ENCODE measurements at regions not wholly inside any gene's neighbourhood (a gene's known extent, or its start where the extent isn't known, plus 50 kb on each side); places are given as distances from the start of the nearest gene placed in this dataset.

DNA sequence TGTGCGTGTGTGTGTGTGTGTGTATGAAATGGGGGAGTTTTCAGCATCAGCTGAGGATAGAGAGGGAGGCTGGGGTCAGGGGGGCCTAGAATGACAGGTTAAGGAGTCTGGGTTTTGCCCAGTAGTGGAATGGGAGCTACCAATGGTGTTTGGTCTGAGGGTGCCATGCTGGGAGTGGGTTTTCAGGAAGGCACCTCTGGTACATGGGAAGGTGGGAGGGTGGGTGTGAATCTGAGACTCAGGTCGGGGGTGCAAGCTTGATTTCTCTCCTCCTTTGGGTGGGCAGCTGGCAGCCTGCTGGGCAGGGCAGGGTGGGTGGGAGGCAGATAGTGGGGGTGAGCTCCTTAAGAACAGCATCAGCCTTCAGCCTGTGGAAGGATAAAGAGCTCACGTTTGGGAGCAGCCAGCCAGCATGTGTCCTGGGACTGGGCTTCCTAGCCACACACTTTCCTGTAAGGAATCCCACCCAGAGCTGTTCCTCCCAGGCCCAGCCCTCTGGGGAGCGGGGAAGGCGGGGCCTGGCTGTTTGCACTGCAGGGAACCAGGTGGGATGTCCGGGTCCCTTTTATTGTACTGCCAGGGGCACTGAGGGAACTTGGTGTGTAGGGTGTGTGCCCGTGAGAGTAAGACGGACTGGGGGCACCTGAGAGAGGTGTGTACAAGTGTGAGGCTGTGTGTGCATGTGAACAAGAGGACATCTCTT is 152.8 kb downstream of the FOXD2 start:
- Histone ChIP-seq H3K79me1 (ENCODE audit: low read depth, low read length) (no peaks in the 10 kb centered on the region), H3K4ac (replicated peaks; ENCODE audit: insufficient read length, low read depth, low read length) (no peak overlapping the region), H3K23me2 (ENCODE audit: low read depth, low read length) (peaks cover 11% of the 10 kb centered on the region; the same call in 1 of the 2 replicates), H4K20me1 (replicated peaks in 1 of 2; ENCODE audit: control insufficient read depth in 1 of 2, insufficient read depth in 2 of 2, low read length in 2 of 2) (peaks cover 0 to 8% of the 10 kb centered on the region in 2 experiments), H3K4me2 (ENCODE audit: insufficient read depth in 1 of 2, low read depth in 2 of 2, low read length in 2 of 2) (no peak overlapping the region; a peak in 1 of 4 replicates), H4K5ac (ENCODE audit: insufficient read length, low read depth, low read length) (no peak overlapping the region), H2BK12ac (ENCODE audit: low read depth, low read length) (peak overlapping the region; percentile 97; the same call in 1 of the 2 replicates), H4K91ac (replicated peaks; ENCODE audit: insufficient read length, low read length) (no peak overlapping the region), H2BK15ac (ENCODE audit: low read length) (peak overlapping the region; percentile 34; the same call in 1 of the 2 replicates), H3K79me2 (ENCODE audit: control insufficient read depth in 1 of 2, insufficient read depth in 2 of 2, low read length in 2 of 2) (no peaks in the 10 kb centered on the region), H2AFZ (ENCODE audit: low read length) (no peak overlapping the region), H3K9me3 (ENCODE audit: insufficient read depth in 2 of 2, low read depth in 1 of 2, low read length in 1 of 2) (no peaks in the 10 kb centered on the region), H3K56ac (replicated peaks; ENCODE audit: insufficient read length, low read depth, low read length) (no peak overlapping the region), H2BK5ac (ENCODE audit: low read depth, low read length) (no peak overlapping the region), H2BK20ac (ENCODE audit: low read length) (no peak overlapping the region), H3K14ac (ENCODE audit: insufficient read length) (no peak overlapping the region), H3K4me3 (ENCODE audit: extremely low read depth in 1 of 4, insufficient read depth in 2 of 4, low read depth in 3 of 4, low read length in 4 of 4) (no peak overlapping the region), H3K4me1 (replicated peaks in 1 of 4; ENCODE audit: control insufficient read depth in 3 of 4, insufficient read depth in 4 of 4, low read length in 3 of 4) (peaks cover 0 to 5% (median 3%) of the 10 kb centered on the region in 4 experiments; a peak in 3 of 7 replicates), H2AK5ac (ENCODE audit: low read depth, low read length) (peak overlapping the region; percentile 99; the same call in 1 of the 2 replicates), H3K27me3 (replicated peaks in 1 of 4; ENCODE audit: control insufficient read depth in 3 of 4, extremely low read depth in 1 of 4, insufficient read depth in 3 of 4, low read length in 3 of 4) (peaks cover 20 to 41% (median 31%) of the 10 kb centered on the region in 4 experiments), H3K18ac (ENCODE audit: extremely low read depth, low read length) (no peak overlapping the region), H3K9ac (replicated peaks in 1 of 4; ENCODE audit: extremely low read depth in 1 of 4, low read depth in 3 of 4, low read length in 3 of 4) (no peak overlapping the region), H2BK120ac (replicated peaks; ENCODE audit: low read depth, low read length) (no peak overlapping the region), H3K23ac (ENCODE audit: insufficient read length) (no peak overlapping the region), H4K8ac (ENCODE audit: extremely low read depth, insufficient read depth, low read length) (no peak overlapping the region), H3K36me3 (ENCODE audit: control insufficient read depth in 2 of 4, insufficient read depth in 4 of 4, low read length in 3 of 4) (no peaks in the 10 kb centered on the region; a peak in 1 of 8 replicates), H3K27ac (ENCODE audit: low read depth, low read length) (no peak overlapping the region)
- no peak for FAIRE-seq
- ChIA-PET POLR2A (ENCODE audit: partially characterized antibody) (no interaction called here), CTCF (ENCODE audit: partially characterized antibody) (interaction anchor here (0.6 to 2.0 kb wide), 11 partner anchors 10 to 178 kb away, joined by 3 to 8 read pairs (median 4); no protein-coding TSS in a partner anchor)
- DNase-seq (ENCODE audit: low read depth in 1 of 2, low spot score in 2 of 2), result no peak
- 85% methylated on average over 7 of the region's 8 CpGs; no CpG with 5 or more reads in 1 of the 2 experiments for WGBS, 2 experiments (ENCODE audit: extremely low coverage in 1 of 2, insufficient coverage in 1 of 2, insufficient read length in 1 of 2, insufficient replicate concordance in 2 of 2, low coverage in 1 of 2, low lambda C conversion rate in 2 of 2, missing lambda C conversion rate in 1 of 2)
- TF ChIP-seq JUND (IDR thresholded peaks at IDR 0.05; ENCODE audit: low read length) (no peak), EZH2 (IDR thresholded peaks at IDR 0.05; ENCODE audit: low read depth, low read length, severe bottlenecking) (no peak), TAF7 (optimal IDR thresholded peaks at IDR 0.05; ENCODE audit: borderline replicate concordance, low read depth, low read length) (no peak), NANOG (IDR thresholded peaks at IDR 0.05; ENCODE audit: insufficient read depth, low read depth, low read length, poor library complexity, severe bottlenecking) (no peak), RAD21 (IDR thresholded peaks at IDR 0.05 in 1 of 2, conservative IDR thresholded peaks at IDR 0.05 in 1 of 2; ENCODE audit: low read depth in 2 of 2, low read length in 2 of 2) (no peak)
- TF ChIP-seq, protein P1, sequence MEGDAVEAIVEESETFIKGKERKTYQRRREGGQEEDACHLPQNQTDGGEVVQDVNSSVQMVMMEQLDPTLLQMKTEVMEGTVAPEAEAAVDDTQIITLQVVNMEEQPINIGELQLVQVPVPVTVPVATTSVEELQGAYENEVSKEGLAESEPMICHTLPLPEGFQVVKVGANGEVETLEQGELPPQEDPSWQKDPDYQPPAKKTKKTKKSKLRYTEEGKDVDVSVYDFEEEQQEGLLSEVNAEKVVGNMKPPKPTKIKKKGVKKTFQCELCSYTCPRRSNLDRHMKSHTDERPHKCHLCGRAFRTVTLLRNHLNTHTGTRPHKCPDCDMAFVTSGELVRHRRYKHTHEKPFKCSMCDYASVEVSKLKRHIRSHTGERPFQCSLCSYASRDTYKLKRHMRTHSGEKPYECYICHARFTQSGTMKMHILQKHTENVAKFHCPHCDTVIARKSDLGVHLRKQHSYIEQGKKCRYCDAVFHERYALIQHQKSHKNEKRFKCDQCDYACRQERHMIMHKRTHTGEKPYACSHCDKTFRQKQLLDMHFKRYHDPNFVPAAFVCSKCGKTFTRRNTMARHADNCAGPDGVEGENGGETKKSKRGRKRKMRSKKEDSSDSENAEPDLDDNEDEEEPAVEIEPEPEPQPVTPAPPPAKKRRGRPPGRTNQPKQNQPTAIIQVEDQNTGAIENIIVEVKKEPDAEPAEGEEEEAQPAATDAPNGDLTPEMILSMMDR (IDR thresholded peaks at IDR 0.05; ENCODE audit: control extremely low read depth in 1 of 3, insufficient read depth in 1 of 3, low read depth in 1 of 3, low read length in 3 of 3), result no peak

All from H1 (cell line).